ENCODE measurements at regions not wholly inside any gene's neighbourhood (a gene's known extent, or its start where the extent isn't known, plus 50 kb on each side); places are given as distances from the start of the nearest gene placed in this dataset.
A peak's percentile ranks its signal among the peaks of the same experiment; 100 is the strongest.

- no peaks in the 10 kb centered on the region for H3K27me3 ChIP-seq (ENCODE audit: insufficient read depth, low read depth)
- no peak overlapping the region for H2AFZ ChIP-seq
- no peak for DNase-seq
- TF ChIP-seq EZH2 (IDR thresholded peaks at IDR 0.05; ENCODE audit: low read depth) (no peak), CTCF (conservative IDR thresholded peaks at IDR 0.05) (no peak)
- H3K36me3 ChIP-seq (ENCODE audit: low read depth) = no peaks in the 10 kb centered on the region
- intact Hi-C loops (cut with micrococcal nuclease; ENCODE audit: unreplicated experiment) = no loop called here
- ChIA-PET CTCF (no interaction called here), POLR2A (ENCODE audit: unreplicated experiment) (no interaction called here)
- H3K9me3 ChIP-seq (ENCODE audit: insufficient read depth, low read depth) = no peaks in the 10 kb centered on the region
- H3F3A ChIP-seq (ENCODE audit: insufficient read depth, low read depth) = no peaks in the 10 kb centered on the region
- no peak overlapping the region for H3K27ac ChIP-seq
- no peaks in the 10 kb centered on the region for H4K20me1 ChIP-seq (ENCODE audit: insufficient read depth)
- BruUV-seq (replicated peaks) = no TSS peak
- no peaks in the 10 kb centered on the region for H3K9me2 ChIP-seq (ENCODE audit: insufficient read depth)
- no peaks in the 10 kb centered on the region for H3K79me2 ChIP-seq (ENCODE audit: low read depth)
- no peak overlapping the region for H3K4me2 ChIP-seq
- no peaks in the 10 kb centered on the region for H3K4me1 ChIP-seq (replicated peaks; ENCODE audit: insufficient read depth)
- no peak overlapping the region for H3K4me3 ChIP-seq
Measured at GRCh38 chrX:13934731-13935130, 95.0 kb downstream of the GEMIN8 start.

DNA sequence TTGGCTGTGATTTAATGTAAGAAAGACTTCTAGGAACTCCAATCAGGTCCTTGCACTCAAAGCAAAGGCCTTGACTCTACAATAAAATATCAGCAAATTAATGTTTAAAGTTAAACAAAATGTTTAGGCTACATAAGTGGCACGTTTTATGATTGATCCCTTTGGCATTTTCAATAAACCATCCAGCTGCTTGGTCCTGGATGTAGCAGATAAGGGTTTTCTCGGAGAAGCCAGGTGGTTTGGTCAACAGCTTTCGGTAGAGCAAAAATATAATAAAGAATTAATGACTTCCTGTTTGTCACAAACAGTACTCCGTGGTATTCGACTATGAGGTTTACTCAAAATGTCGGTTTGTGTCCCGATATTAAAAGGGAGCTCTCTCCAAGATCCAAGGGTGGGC lies 95.8 kb downstream of the GEMIN8 start:
- DNase-seq = no peak
- no peaks in the 10 kb centered on the region for H3K79me2 ChIP-seq (ENCODE audit: low read depth)
- no peaks in the 10 kb centered on the region for H3K4me1 ChIP-seq (replicated peaks; ENCODE audit: insufficient read depth)
- intact Hi-C loops (cut with micrococcal nuclease; ENCODE audit: unreplicated experiment) = no loop called here
- H3F3A ChIP-seq (ENCODE audit: insufficient read depth, low read depth) = no peaks in the 10 kb centered on the region
- TF ChIP-seq EZH2 (IDR thresholded peaks at IDR 0.05; ENCODE audit: low read depth) (no peak), CTCF (conservative IDR thresholded peaks at IDR 0.05) (no peak)
- no peaks in the 10 kb centered on the region for H3K27me3 ChIP-seq (ENCODE audit: insufficient read depth, low read depth)
- ChIA-PET CTCF (no interaction called here), POLR2A (ENCODE audit: unreplicated experiment) (no interaction called here)
- no peak overlapping the region for H3K4me3 ChIP-seq
- H4K20me1 ChIP-seq (ENCODE audit: insufficient read depth) = no peaks in the 10 kb centered on the region
- no peak overlapping the region for H3K27ac ChIP-seq
- BruUV-seq (replicated peaks) = no TSS peak
- no peaks in the 10 kb centered on the region for H3K9me3 ChIP-seq (ENCODE audit: insufficient read depth, low read depth)
- no peaks in the 10 kb centered on the region for H3K36me3 ChIP-seq (ENCODE audit: low read depth)
- no peak overlapping the region for H3K4me2 ChIP-seq
- no peaks in the 10 kb centered on the region for H3K9me2 ChIP-seq (ENCODE audit: insufficient read depth)
- H2AFZ ChIP-seq = no peak overlapping the region

DNA sequence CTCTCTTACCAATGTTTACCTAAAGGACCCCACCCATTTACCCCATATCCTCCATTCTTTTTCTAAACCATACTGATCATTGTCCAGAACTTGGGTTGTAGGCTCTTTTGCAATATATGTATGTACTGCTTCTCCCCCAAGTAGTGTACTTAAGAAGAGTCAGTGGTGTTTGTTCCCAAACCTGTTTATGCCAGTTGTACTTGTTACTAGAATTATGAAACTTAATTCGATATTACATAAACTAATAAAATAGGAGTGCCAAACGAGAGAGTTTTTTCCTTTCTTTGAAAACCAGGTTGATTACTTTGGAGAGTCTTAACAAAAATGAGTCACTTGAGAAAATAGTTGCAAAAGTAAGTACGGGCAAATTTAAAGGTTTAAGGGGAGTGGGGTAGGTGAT lies 96.3 kb downstream of the GEMIN8 start:
- BruUV-seq (replicated peaks) = no TSS peak
- Histone ChIP-seq H3K27ac (no peak overlapping the region), H3F3A (ENCODE audit: insufficient read depth, low read depth) (no peaks in the 10 kb centered on the region), H3K4me1 (replicated peaks; ENCODE audit: insufficient read depth) (no peaks in the 10 kb centered on the region), H3K9me2 (ENCODE audit: insufficient read depth) (no peaks in the 10 kb centered on the region), H4K20me1 (ENCODE audit: insufficient read depth) (no peaks in the 10 kb centered on the region), H3K36me3 (ENCODE audit: low read depth) (no peaks in the 10 kb centered on the region), H3K4me2 (no peak overlapping the region), H3K79me2 (ENCODE audit: low read depth) (no peaks in the 10 kb centered on the region), H3K4me3 (no peak overlapping the region), H3K9me3 (ENCODE audit: insufficient read depth, low read depth) (no peaks in the 10 kb centered on the region), H2AFZ (no peak overlapping the region), H3K27me3 (ENCODE audit: insufficient read depth, low read depth) (no peaks in the 10 kb centered on the region)
- peak in 1 of 2 experiments; percentile 42 for DNase-seq
- ChIA-PET POLR2A (ENCODE audit: unreplicated experiment) (no interaction called here), CTCF (no interaction called here)
- TF ChIP-seq CTCF (conservative IDR thresholded peaks at IDR 0.05) = no peak
- TF ChIP-seq EZH2 (IDR thresholded peaks at IDR 0.05; ENCODE audit: low read depth) = no peak
- intact Hi-C loops (cut with micrococcal nuclease; ENCODE audit: unreplicated experiment) = no loop called here

Measured in PC-9 (cell line).